ENCODE measurements at regions not wholly inside any gene's neighbourhood (a gene's known extent, or its start where the extent isn't known, plus 50 kb on each side); places are given as distances from the start of the nearest gene placed in this dataset.

- ATAC-seq: no peak
- CTCF ChIA-PET: no interaction called here
Measured at GRCh38 chr22:23415490-23415851, 164.6 kb downstream of the IGLL1 start.

GRCh38 chr22:23414727-23415489 is 165.2 kb downstream of the IGLL1 start:
- ChIA-PET POLR2A (no interaction called here), CTCF (no interaction called here), RAD21 (ENCODE audit: low non-redundant PET in 1 of 2, low total read pairs in 2 of 2, uncharacterized antibody in 2 of 2, unreplicated experiment in 2 of 2) (no interaction called here)
- peaks cover 3% of the 10 kb centered on the region; the same call in 1 of the 2 replicates for H3K27me3 ChIP-seq (ENCODE audit: insufficient read depth, low read length)
- H3K9me3 ChIP-seq (ENCODE audit: control insufficient read depth in 1 of 2, insufficient read depth in 1 of 2, low read depth in 1 of 2, low read length in 2 of 2): no peaks in the 10 kb centered on the region
- intact Hi-C loops (cut with micrococcal nuclease): no loop called here
- no peak for ATAC-seq
- BruUV-seq (replicated peaks): no TSS peak
- no peak for TF ChIP-seq FOSL1 (IDR thresholded peaks at IDR 0.05; ENCODE audit: low read depth)
- TF ChIP-seq JUND (IDR thresholded peaks at IDR 0.05): no peak
- no peak for TF ChIP-seq ZFX (IDR thresholded peaks at IDR 0.05)
- TF ChIP-seq TCF7L2 (IDR thresholded peaks at IDR 0.05; ENCODE audit: borderline replicate concordance, extremely low read depth, insufficient read depth, insufficient read length): no peak
- no peak for TF ChIP-seq POLR2A (IDR thresholded peaks at IDR 0.05; ENCODE audit: borderline replicate concordance, extremely low read depth, insufficient read depth, insufficient read length)
- TF ChIP-seq EGR1 (IDR thresholded peaks at IDR 0.05; ENCODE audit: low read depth): no peak
- no peak for TF ChIP-seq EZH2 (IDR thresholded peaks at IDR 0.05)
- H3K9ac ChIP-seq (ENCODE audit: low read length): no peak overlapping the region
- no peak overlapping the region for H2AFZ ChIP-seq (ENCODE audit: low read depth, low read length, poor library complexity, severe bottlenecking)
- DNase-seq (ENCODE audit: low read depth, low spot score): no peak
- H3K4me2 ChIP-seq (ENCODE audit: low read length): no peak overlapping the region
- H3K4me1 ChIP-seq (ENCODE audit: control insufficient read depth in 1 of 2, insufficient read depth in 2 of 2, low read length in 2 of 2): no peaks in the 10 kb centered on the region
- no peaks in the 10 kb centered on the region for H3K9me2 ChIP-seq (ENCODE audit: insufficient read depth)
- H3K79me2 ChIP-seq (ENCODE audit: insufficient read depth, low read length): no peaks in the 10 kb centered on the region
- H4K20me1 ChIP-seq (ENCODE audit: insufficient read depth): no peaks in the 10 kb centered on the region
- H3K36me3 ChIP-seq (ENCODE audit: control insufficient read depth in 1 of 2, insufficient read depth in 2 of 2, low read length in 2 of 2): no peaks in the 10 kb centered on the region
- H3K4me3 ChIP-seq (replicated peaks in 1 of 2; ENCODE audit: low read depth in 1 of 2, low read length in 2 of 2): no peak overlapping the region
- H3K27ac ChIP-seq (ENCODE audit: low read depth, low read length): no peak overlapping the region

More at GRCh38 chr22:23415490-23415851, 164.6 kb downstream of the IGLL1 start:
- DNase-seq (ENCODE audit: low read depth, low spot score): no peak
- no peak overlapping the region for H3K27ac ChIP-seq (ENCODE audit: low read depth, low read length)
- ChIA-PET RAD21 (ENCODE audit: low non-redundant PET in 1 of 2, low total read pairs in 2 of 2, uncharacterized antibody in 2 of 2, unreplicated experiment in 2 of 2) (no interaction called here), POLR2A (no interaction called here)
- no peaks in the 10 kb centered on the region for H3K36me3 ChIP-seq (ENCODE audit: control insufficient read depth in 1 of 2, insufficient read depth in 2 of 2, low read length in 2 of 2)
- no peak for TF ChIP-seq EGR1 (IDR thresholded peaks at IDR 0.05; ENCODE audit: low read depth)
- no peak overlapping the region for H3K4me2 ChIP-seq (ENCODE audit: low read length)
- no TSS peak for BruUV-seq (replicated peaks)
- H3K4me1 ChIP-seq (ENCODE audit: control insufficient read depth in 1 of 2, insufficient read depth in 2 of 2, low read length in 2 of 2): no peaks in the 10 kb centered on the region
- intact Hi-C loops (cut with micrococcal nuclease): no loop called here
- H3K9ac ChIP-seq (ENCODE audit: low read length): no peak overlapping the region
- no peak overlapping the region for H2AFZ ChIP-seq (ENCODE audit: low read depth, low read length, poor library complexity, severe bottlenecking)
- H3K79me2 ChIP-seq (ENCODE audit: insufficient read depth, low read length): no peaks in the 10 kb centered on the region
- no peaks in the 10 kb centered on the region for H3K9me2 ChIP-seq (ENCODE audit: insufficient read depth)
- no peaks in the 10 kb centered on the region for H4K20me1 ChIP-seq (ENCODE audit: insufficient read depth)
- H3K4me3 ChIP-seq (replicated peaks in 1 of 2; ENCODE audit: low read depth in 1 of 2, low read length in 2 of 2): no peak overlapping the region
- peaks cover 3% of the 10 kb centered on the region; the same call in 1 of the 2 replicates for H3K27me3 ChIP-seq (ENCODE audit: insufficient read depth, low read length)
- no peaks in the 10 kb centered on the region for H3K9me3 ChIP-seq (ENCODE audit: control insufficient read depth in 1 of 2, insufficient read depth in 1 of 2, low read depth in 1 of 2, low read length in 2 of 2)
